ENCODE measurements at regions not wholly inside any gene's neighbourhood (a gene's known extent, or its start where the extent isn't known, plus 50 kb on each side); places are given as distances from the start of the nearest gene placed in this dataset.

- TF ChIP-seq TAF1 (IDR thresholded peaks at IDR 0.05; ENCODE audit: low read depth, low read length), result no peak
- no peak for TF ChIP-seq POLR2A (IDR thresholded peaks at IDR 0.05; ENCODE audit: low read depth, low read length)
Measured at GRCh38 chr7:94217766-94218165, 176.9 kb upstream of the COL1A2 start.

Measured in GM12891 (cell line).